ENCODE measurements at regions not wholly inside any gene's neighbourhood (a gene's known extent, or its start where the extent isn't known, plus 50 kb on each side); places are given as distances from the start of the nearest gene placed in this dataset.
"Not testable (repeated sequence)": the region's sequence is repeated elsewhere in the genome, so short reads cannot be mapped to it uniquely, and the experiment has no call there.

GRCh38 chr3:94412936-94413335 is 350.1 kb downstream of the NSUN3 start:
- DNase-seq (ENCODE audit: low spot score), result not testable (repeated sequence)

- DNase-seq (ENCODE audit: low spot score), result peak; percentile 10
Measured at GRCh38 chr3:94413336-94414108, 350.7 kb downstream of the NSUN3 start.

GRCh38 chr3:94414418-94414817 is 351.6 kb downstream of the NSUN3 start:
- DNase-seq (ENCODE audit: low spot score), result no peak

GRCh38 chr3:94416768-94417167 is 353.9 kb downstream of the NSUN3 start:
- no peak for DNase-seq (ENCODE audit: low spot score)

- no peak for DNase-seq (ENCODE audit: low spot score)
Measured at GRCh38 chr3:94417963-94418455, 355.1 kb downstream of the NSUN3 start.

- DNase-seq (ENCODE audit: low spot score), result no peak
Measured at GRCh38 chr3:94420931-94421330, 358.1 kb downstream of the NSUN3 start.

GRCh38 chr3:94423578-94423977 is 360.7 kb downstream of the NSUN3 start:
- DNase-seq (ENCODE audit: low spot score), result no peak

- no peak for DNase-seq (ENCODE audit: low spot score)
Measured at GRCh38 chr3:94429517-94429916, 366.7 kb downstream of the NSUN3 start.

- no peak for DNase-seq (ENCODE audit: low spot score)
Measured at GRCh38 chr3:94431876-94432570, 369.2 kb downstream of the NSUN3 start.

- no peak for DNase-seq (ENCODE audit: low spot score)
Measured at GRCh38 chr3:94433811-94434210, 370.9 kb downstream of the NSUN3 start.

GRCh38 chr3:94440767-94441493 is 378.1 kb downstream of the NSUN3 start:
- peak; percentile 85 for DNase-seq (ENCODE audit: low spot score)

GRCh38 chr3:94441494-94441847 is 378.6 kb downstream of the NSUN3 start:
- no peak for DNase-seq (ENCODE audit: low spot score)

- DNase-seq (ENCODE audit: low spot score), result no peak
Measured at GRCh38 chr3:94453864-94454263, 391.0 kb downstream of the NSUN3 start.

- no peak for DNase-seq (ENCODE audit: low spot score)
Measured at GRCh38 chr3:94459167-94459566, 396.3 kb downstream of the NSUN3 start.

GRCh38 chr3:94460931-94461330 is 398.1 kb downstream of the NSUN3 start:
- DNase-seq (ENCODE audit: low spot score), result no peak

GRCh38 chr3:94462931-94463330 is 400.1 kb downstream of the NSUN3 start:
- no peak for DNase-seq (ENCODE audit: low spot score)

- DNase-seq (ENCODE audit: low spot score), result no peak
Measured at GRCh38 chr3:94472511-94472910, 409.6 kb downstream of the NSUN3 start.

- no peak for DNase-seq (ENCODE audit: low spot score)
Measured at GRCh38 chr3:94481226-94481898, 418.5 kb downstream of the NSUN3 start.

GRCh38 chr3:94482686-94483085 is 419.8 kb downstream of the NSUN3 start:
- no peak for DNase-seq (ENCODE audit: low spot score)

GRCh38 chr3:94483403-94483802 is 420.5 kb downstream of the NSUN3 start:
- no peak for DNase-seq (ENCODE audit: low spot score)

GRCh38 chr3:94494992-94495391 is 432.1 kb downstream of the NSUN3 start:
- DNase-seq (ENCODE audit: low spot score), result no peak

GRCh38 chr3:94500146-94500545 is 437.3 kb downstream of the NSUN3 start:
- no peak for DNase-seq (ENCODE audit: low spot score)
